SU-DHL-6 (cell line): ENCODE measurements at regions not wholly inside any gene's neighbourhood (a gene's known extent, or its start where the extent isn't known, plus 50 kb on each side); places are given as distances from the start of the nearest gene placed in this dataset.

Experiments used
- EZH2phosphoT487 ChIP-seq: fragments of 200-600 bp; sonication (generic), shearing (Covaris generic); conservative IDR thresholded peaks from 2 replicates; pipeline ENCODE4 v1.6.1; 2018; ENCODE audit warnings: mild to moderate bottlenecking, antibody characterized with exemption, low read length, moderate library complexity, mixed read lengths
- TF ChIP-seq, protein P1 (sequence below): fragments of 200-600 bp; sonication (generic); IDR thresholded peaks from one replicate; pipeline ENCODE4 v1.5.1; 2017; ENCODE audit warnings: antibody characterized with exemption, mild to moderate bottlenecking, low read length, moderate library complexity; ENCODE audit not compliant: insufficient read depth, poor library complexity, severe bottlenecking

DNA sequence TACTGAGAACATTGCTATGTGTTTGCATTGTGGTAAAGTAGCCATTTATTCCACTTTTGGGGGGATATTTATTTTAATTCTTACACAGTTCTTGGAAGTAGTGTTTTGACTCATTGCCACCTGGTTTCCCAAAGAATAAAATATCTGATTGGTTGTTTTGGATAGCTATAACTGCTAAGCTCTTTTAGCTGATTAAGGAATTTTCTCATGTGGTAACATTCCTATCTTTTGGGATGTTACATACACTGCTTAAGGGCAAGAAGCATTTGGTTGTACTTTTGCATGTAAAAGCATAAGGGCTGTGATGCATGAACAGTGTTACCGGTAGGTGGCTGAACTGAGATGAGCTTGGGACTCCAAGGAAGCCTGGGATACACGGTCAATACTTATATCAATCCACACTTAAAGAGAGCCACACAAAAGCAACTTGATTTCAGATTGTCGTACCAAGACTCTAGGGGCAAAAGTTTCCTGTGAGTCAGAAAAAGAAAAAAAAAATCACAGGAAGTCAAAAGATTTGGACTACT, 71.4 kb upstream of the PRKD1 start:
- TF ChIP-seq, protein P1, sequence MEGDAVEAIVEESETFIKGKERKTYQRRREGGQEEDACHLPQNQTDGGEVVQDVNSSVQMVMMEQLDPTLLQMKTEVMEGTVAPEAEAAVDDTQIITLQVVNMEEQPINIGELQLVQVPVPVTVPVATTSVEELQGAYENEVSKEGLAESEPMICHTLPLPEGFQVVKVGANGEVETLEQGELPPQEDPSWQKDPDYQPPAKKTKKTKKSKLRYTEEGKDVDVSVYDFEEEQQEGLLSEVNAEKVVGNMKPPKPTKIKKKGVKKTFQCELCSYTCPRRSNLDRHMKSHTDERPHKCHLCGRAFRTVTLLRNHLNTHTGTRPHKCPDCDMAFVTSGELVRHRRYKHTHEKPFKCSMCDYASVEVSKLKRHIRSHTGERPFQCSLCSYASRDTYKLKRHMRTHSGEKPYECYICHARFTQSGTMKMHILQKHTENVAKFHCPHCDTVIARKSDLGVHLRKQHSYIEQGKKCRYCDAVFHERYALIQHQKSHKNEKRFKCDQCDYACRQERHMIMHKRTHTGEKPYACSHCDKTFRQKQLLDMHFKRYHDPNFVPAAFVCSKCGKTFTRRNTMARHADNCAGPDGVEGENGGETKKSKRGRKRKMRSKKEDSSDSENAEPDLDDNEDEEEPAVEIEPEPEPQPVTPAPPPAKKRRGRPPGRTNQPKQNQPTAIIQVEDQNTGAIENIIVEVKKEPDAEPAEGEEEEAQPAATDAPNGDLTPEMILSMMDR, result no peak
- no peak for TF ChIP-seq EZH2phosphoT487
